PC-9 (cell line): ENCODE measurements at regions not wholly inside any gene's neighbourhood (a gene's known extent, or its start where the extent isn't known, plus 50 kb on each side); places are given as distances from the start of the nearest gene placed in this dataset.

Experiments
- BruUV-seq: library from RNA; stranded (reverse); fragments of 400-500 nt; replicated peaks from 2 replicates; lab custom pipeline; 2021; lab: Mats Ljungman, UMichigan
- CTCF ChIA-PET: fragments of 300-600 bp; sonication (Branson Sonifier 250); formaldehyde crosslinking; loops from one replicate; lab custom pipeline; 2022; ENCODE audit warnings: antibody characterized with exemption; lab: Charles Lee
- POLR2A ChIA-PET: fragments of 300-600 bp; sonication (Branson Sonifier 250); formaldehyde crosslinking; loops from one replicate; lab custom pipeline; 2022; ENCODE audit warnings: antibody characterized with exemption; ENCODE audit not compliant: unreplicated experiment; lab: Charles Lee
- DNase-seq, 2 experiments: peaks; one replicate each; pipeline versions ENCODE4 v3.0.0 to v3.0.0-alpha.2; 2015 to 2022; ENCODE audit warnings: mixed read lengths in 1 of 2
- H2AFZ ChIP-seq: fragments of 200-600 bp; sonication (generic); 2 replicates; pipeline ENCODE4 v1.8.1; 2017; ENCODE audit warnings: antibody characterized with exemption
- H3F3A ChIP-seq: fragments of 200-600 bp; sonication (generic); 2 replicates; pipeline ENCODE4 v1.8.1; 2017; ENCODE audit warnings: antibody characterized with exemption, mild to moderate bottlenecking, low read depth; ENCODE audit not compliant: insufficient read depth
- H3K27ac ChIP-seq: fragments of 200-600 bp; sonication (generic); 2 replicates; pipeline ENCODE4 v1.6.1; 2016; ENCODE audit warnings: mixed run types
- H3K27me3 ChIP-seq: fragments of 200-600 bp; sonication (generic); 2 replicates; pipeline ENCODE4 v1.6.1; 2016; ENCODE audit warnings: low read depth, mixed run types; ENCODE audit not compliant: insufficient read depth
- H3K36me3 ChIP-seq: fragments of 200-600 bp; sonication (generic); 2 replicates; pipeline ENCODE4 v1.6.1; 2016; ENCODE audit warnings: low read depth, mixed run types
- H3K4me1 ChIP-seq: fragments of 200-600 bp; sonication (generic); replicated peaks from 2 replicates; pipeline ENCODE4 v1.6.1; 2016; ENCODE audit warnings: mixed run types; ENCODE audit not compliant: insufficient read depth
- H3K4me2 ChIP-seq: fragments of 200-600 bp; sonication (generic); 2 replicates; pipeline ENCODE4 v1.6.1; 2017; ENCODE audit warnings: mixed run types
- H3K4me3 ChIP-seq: fragments of 200-600 bp; sonication (generic); 2 replicates; pipeline ENCODE4 v1.6.1; 2016; ENCODE audit warnings: mixed run types
- H3K79me2 ChIP-seq: fragments of 200-600 bp; sonication (generic); 2 replicates; pipeline ENCODE4 v1.6.1; 2017; ENCODE audit warnings: low read depth, mixed run types
- H3K9me2 ChIP-seq: fragments of 200-600 bp; sonication (generic); 2 replicates; pipeline ENCODE4 v1.8.1; 2017; ENCODE audit warnings: mild to moderate bottlenecking; ENCODE audit not compliant: insufficient read depth
- H3K9me3 ChIP-seq: fragments of 200-600 bp; sonication (generic); 2 replicates; pipeline ENCODE4 v1.8.1; 2016; ENCODE audit warnings: low read depth; ENCODE audit not compliant: insufficient read depth
- H4K20me1 ChIP-seq: fragments of 200-600 bp; sonication (generic); 2 replicates; pipeline ENCODE4 v1.8.1; 2017; ENCODE audit not compliant: insufficient read depth
- CTCF ChIP-seq: fragments of 200-600 bp; sonication (generic); conservative IDR thresholded peaks from 2 replicates; pipeline ENCODE4 v1.6.1; 2017; ENCODE audit warnings: mixed run types, antibody characterized with exemption, mild to moderate bottlenecking, moderate library complexity
- EZH2 ChIP-seq: fragments of 200-600 bp; sonication (generic); IDR thresholded peaks from 2 replicates; pipeline ENCODE4 v1.8.0; 2017; ENCODE audit warnings: antibody characterized with exemption, low read depth
- intact Hi-C: fragments of 100-400 bp; cut with micrococcal nuclease; formaldehyde crosslinking; loops from one replicate; pipeline ENCODE4 v1.10.0; 2022; ENCODE audit not compliant: unreplicated experiment

DNA sequence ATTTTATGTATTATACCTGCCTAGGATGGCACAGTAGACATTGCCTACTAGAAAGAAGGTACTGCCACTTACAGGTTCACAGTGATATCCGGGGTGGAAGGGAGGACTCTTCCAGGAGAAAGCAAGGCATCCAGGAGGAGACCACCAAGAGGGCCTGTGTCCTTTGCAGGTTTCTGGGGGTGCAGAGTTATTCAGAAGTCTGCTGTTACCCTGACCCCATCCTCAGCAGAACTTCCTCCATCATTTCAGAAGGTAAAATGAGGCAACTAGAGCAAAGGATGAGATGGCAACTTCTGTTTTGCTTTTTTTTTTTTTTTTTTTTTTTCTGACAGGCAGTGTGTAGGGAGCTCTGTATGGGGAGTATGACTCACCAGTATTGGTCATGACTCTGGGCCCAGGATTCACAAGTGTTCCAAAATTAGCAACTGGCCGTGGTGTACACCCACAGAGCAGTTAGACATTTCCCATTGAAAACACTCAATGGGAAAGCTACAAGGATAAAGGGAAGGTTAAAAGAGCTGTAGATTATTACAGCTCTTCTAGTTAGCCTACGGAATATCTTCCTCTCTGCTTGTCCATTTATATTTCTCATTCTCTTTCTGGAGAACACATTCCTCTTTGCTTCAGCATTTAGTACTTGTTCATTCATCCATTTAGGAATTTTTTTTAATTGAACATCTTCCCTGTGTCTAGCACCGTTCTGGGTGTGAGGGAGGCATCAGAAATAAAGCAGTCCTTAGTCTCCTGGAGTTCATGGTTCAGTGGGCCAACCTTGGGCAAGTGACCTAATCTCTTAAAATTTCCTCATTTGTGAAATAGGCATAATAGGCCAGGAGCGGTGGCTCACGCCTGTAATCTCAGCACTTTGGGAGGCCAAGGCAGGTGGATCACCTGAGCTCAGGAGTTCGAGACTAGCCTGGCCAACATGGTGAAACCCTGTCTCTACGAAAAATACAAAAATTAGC lies 50.5 kb upstream of the PPP2R5A start:
- Histone ChIP-seq H3K9me3 (no peaks in the 10 kb centered on the region), H2AFZ (no peak overlapping the region), H3K9me2 (no peaks in the 10 kb centered on the region; the same call in 1 of the 2 replicates), H3K27me3 (no peaks in the 10 kb centered on the region), H4K20me1 (no peaks in the 10 kb centered on the region), H3K27ac (peak overlapping the region; percentile 69), H3F3A (peaks cover 5% of the 10 kb centered on the region), H3K4me2 (peak overlapping the region; percentile 49), H3K4me1 (peaks cover 32% of the 10 kb centered on the region), H3K36me3 (no peaks in the 10 kb centered on the region), H3K79me2 (no peaks in the 10 kb centered on the region), H3K4me3 (no peak overlapping the region)
- TF ChIP-seq EZH2 (no peak), CTCF (no peak)
- intact Hi-C loops = loop anchor here (2.0 kb wide), 2 partner anchors 22 to 50 kb away; partner anchors contain the start of gene PPP2R5A
- POLR2A ChIA-PET = interaction anchor here (0.5 to 0.6 kb wide), 2 partner anchors 62 to 138 kb away, joined by 3 to 26 read pairs; no protein-coding TSS in a partner anchor
- CTCF ChIA-PET = no interaction called here
- no TSS peak for BruUV-seq
- DNase-seq = peak; percentile 53 to 80
